HepG2 (cell line): ENCODE measurements at regions not wholly inside any gene's neighbourhood (a gene's known extent, or its start where the extent isn't known, plus 50 kb on each side); places are given as distances from the start of the nearest gene placed in this dataset.

Source experiments
- ATAC-seq: fragments of 200-7000 bp; cut with Tn5 transposase; 3 replicates; pipeline ENCODE4 v1.9.1; 2020; ENCODE audit warnings: mild to moderate bottlenecking, moderate library complexity
- BruUV-seq: library from RNA; stranded (reverse); fragments of 400-500 nt; replicated peaks from 2 replicates; lab custom pipeline; 2021; lab: Mats Ljungman, UMichigan
- CTCF ChIA-PET: fragments of 300-600 bp; formaldehyde crosslinking; extraction: SDS; loops from one replicate; lab custom pipeline; 2021; ENCODE audit warnings: low total read pairs, inconsistent platforms, low intra/inter-chr PET ratio; lab: Yijun Ruan, JAX
- POLR2A ChIA-PET: fragments of 350-600 bp; sonication (Branson Sonifier 250); formaldehyde crosslinking; loops from one replicate; lab custom pipeline; 2020; ENCODE audit warnings: antibody characterized with exemption, inconsistent platforms; lab: Yijun Ruan, JAX
- DNase-seq: peaks from one replicate; pipeline ENCODE4 v3.0.0-alpha.2; 2015; ENCODE audit warnings: low spot score
- FAIRE-seq: peaks from 3 replicates; lab custom pipeline; 2011; peaks lifted over from hg19 to GRCh38; lab: Jason Lieb, UNC
- H2AFZ ChIP-seq: one replicate; pipeline ENCODE4 v1.6.1; 2011; ENCODE audit warnings: low read length, inconsistent platforms
- H3K27ac ChIP-seq: fragments of 300-600 bp; 3 replicates; pipeline ENCODE4 v1.8.0; 2011; ENCODE audit warnings: mixed run types, mild to moderate bottlenecking, mixed read lengths, low read length, inconsistent platforms; ENCODE audit not compliant: insufficient read depth; ENCODE audit errors: extremely low read length
- H3K27me3 ChIP-seq, 2 experiments: fragments of 200-600 bp in 1 of 2; 2 replicates in 1 of 2; 3 replicates in 1 of 2; pipeline versions ENCODE4 v1.6.0 to v1.8.0; 2011; ENCODE audit warnings: low read length in 2 of 2, mild to moderate bottlenecking in 2 of 2, moderate library complexity in 2 of 2, inconsistent platforms in 1 of 2; ENCODE audit not compliant: insufficient read depth in 2 of 2, control insufficient read depth in 1 of 2
- H3K36me3 ChIP-seq, 2 experiments: fragments of 200-600 bp in 1 of 2; replicated peaks in 1 of 2; 2 replicates in 1 of 2; 3 replicates in 1 of 2; pipeline versions ENCODE4 v1.5.1 to v1.8.0; 2011; ENCODE audit warnings: low read length in 2 of 2, inconsistent platforms in 1 of 2; ENCODE audit not compliant: insufficient read depth in 2 of 2, control insufficient read depth in 1 of 2
- H3K4me1 ChIP-seq: 2 replicates; pipeline ENCODE4 v1.5.1; 2012; ENCODE audit warnings: low read length, inconsistent platforms; ENCODE audit not compliant: insufficient read depth
- H3K4me2 ChIP-seq: 2 replicates; pipeline ENCODE4 v1.6.0; 2011; ENCODE audit warnings: low read depth, low read length, inconsistent platforms
- H3K4me3 ChIP-seq, 3 experiments: fragments of 200-600 bp in 1 of 3; sonication (generic), shearing (Covaris generic) in 1 of 3; replicated peaks in 1 of 3; 2 replicates each; pipeline ENCODE4 v1.5.1; 2011 to 2016; ENCODE audit warnings: low read length in 3 of 3, inconsistent platforms in 2 of 3, low read depth in 2 of 3, mild to moderate bottlenecking in 2 of 3, control low read depth in 1 of 3, mixed read lengths in 1 of 3; ENCODE audit not compliant: insufficient read depth in 1 of 3
- H3K79me2 ChIP-seq: one replicate; pipeline ENCODE4 v1.6.1; 2011; ENCODE audit warnings: low read length, inconsistent platforms; ENCODE audit not compliant: insufficient read depth
- H3K9ac ChIP-seq: 2 replicates; pipeline ENCODE4 v1.6.0; 2011; ENCODE audit warnings: mild to moderate bottlenecking, low read depth, low read length, inconsistent platforms; ENCODE audit not compliant: insufficient read depth
- H3K9me3 ChIP-seq: 2 replicates; pipeline ENCODE4 v1.5.1; 2012; ENCODE audit warnings: mild to moderate bottlenecking, low read length
- H4K20me1 ChIP-seq: 2 replicates; pipeline ENCODE4 v1.6.0; 2011; ENCODE audit warnings: inconsistent platforms, mild to moderate bottlenecking, low read length, moderate library complexity; ENCODE audit not compliant: insufficient read depth
- CHD4 ChIP-seq: fragments of 200-600 bp; sonication (generic); IDR thresholded peaks from 2 replicates; pipeline ENCODE4 v1.7.0; 2017; ENCODE audit warnings: mild to moderate bottlenecking, low read length, borderline replicate concordance
- CREM ChIP-seq, 2 experiments: sonication (generic) in 1 of 2; formaldehyde crosslinking in 1 of 2; IDR thresholded peaks; 2 replicates each; pipeline versions ENCODE4 v1.4.0 to v1.6.1; 2016 to 2020; ENCODE audit warnings: antibody characterized with exemption in 1 of 2, mild to moderate bottlenecking in 1 of 2, missing genetic modification reagents in 1 of 2
- HOXA3 ChIP-seq: sonication (generic); formaldehyde crosslinking; IDR thresholded peaks from 2 replicates; pipeline ENCODE4 v1.5.0; 2020; ENCODE audit warnings: missing genetic modification reagents
- NFE2 ChIP-seq: sonication (generic); formaldehyde crosslinking; IDR thresholded peaks from 2 replicates; pipeline ENCODE4 v1.4.0; 2020; ENCODE audit warnings: missing genetic modification reagents
- NFE2L1 ChIP-seq: sonication (generic); formaldehyde crosslinking; IDR thresholded peaks from 2 replicates; pipeline ENCODE4 v1.4.0; 2020; ENCODE audit warnings: missing genetic modification reagents, mild to moderate bottlenecking, borderline replicate concordance
- NFKBIZ ChIP-seq: IDR thresholded peaks from 2 replicates; pipeline ENCODE4 v1.6.1; 2018; ENCODE audit warnings: missing genetic modification reagents, missing compliant biosample characterization
- NFYC ChIP-seq: IDR thresholded peaks from 2 replicates; pipeline ENCODE4 v1.6.1; 2016; ENCODE audit warnings: missing genetic modification reagents, missing compliant biosample characterization
- PHF8 ChIP-seq: sonication (generic); formaldehyde crosslinking; IDR thresholded peaks from 2 replicates; pipeline ENCODE4 v1.5.0; 2020; ENCODE audit warnings: missing genetic modification reagents
- ZNF256 ChIP-seq: sonication (generic); formaldehyde crosslinking; conservative IDR thresholded peaks from 2 replicates; pipeline ENCODE4 v1.4.0; 2020; ENCODE audit warnings: missing genetic modification reagents
- ZNF354B ChIP-seq: sonication (generic); formaldehyde crosslinking; IDR thresholded peaks from 2 replicates; pipeline ENCODE4 v1.8.0; 2022; ENCODE audit warnings: mild to moderate bottlenecking, missing genetic modification reagents
- ZNF644 ChIP-seq: IDR thresholded peaks from 2 replicates; pipeline ENCODE4 v1.6.1; 2016; ENCODE audit warnings: low read depth
- ZNF646 ChIP-seq: sonication (generic); formaldehyde crosslinking; IDR thresholded peaks from 2 replicates; pipeline ENCODE4 v1.9.0; 2021; ENCODE audit warnings: mild to moderate bottlenecking, missing genetic modification reagents
- ZUFSP ChIP-seq: sonication (generic); formaldehyde crosslinking; IDR thresholded peaks from 2 replicates; pipeline ENCODE4 v1.9.0; 2021; ENCODE audit warnings: missing genetic modification reagents, mild to moderate bottlenecking, borderline replicate concordance
- WGBS: methylation state at CpG from one replicate; pipeline ENCODE4 v1.1.6; 2017; ENCODE audit warnings: low lambda C conversion rate; 5-methylcytosine and 5-hydroxymethylcytosine counted together
- in situ Hi-C: cut with HindIII; loops from 2 replicates; pipeline ENCODE4 v1.10.0; 2017; ENCODE audit warnings: low pct_unique_long_range_greater_than_20kb; ENCODE audit not compliant: extremely low pct_ligation_motif_present
- intact Hi-C: fragments of 100-400 bp; cut with micrococcal nuclease; formaldehyde crosslinking; loops from one replicate; pipeline ENCODE4 v1.10.0; 2022; ENCODE audit not compliant: unreplicated experiment
- TF ChIP-seq, protein P1 (sequence below): sonication (generic); formaldehyde crosslinking; IDR thresholded peaks from 2 replicates; pipeline ENCODE4 v1.9.0; 2021; ENCODE audit warnings: missing genetic modification reagents, borderline replicate concordance

- no peaks in the 10 kb centered on the region for H3K27me3 ChIP-seq
- no peak overlapping the region for H3K9ac ChIP-seq
- H2AFZ ChIP-seq: no peak overlapping the region
- H3K4me2 ChIP-seq: no peak overlapping the region
- H3K79me2 ChIP-seq: no peaks in the 10 kb centered on the region
- H3K9me3 ChIP-seq: no peaks in the 10 kb centered on the region
- 100% methylated on average over 2 of the region's 9 CpGs for WGBS
- peaks cover 8 to 16% of the 10 kb centered on the region in 2 experiments; a peak in 3 of 5 replicates for H3K36me3 ChIP-seq
- no peak for ATAC-seq
- no peak overlapping the region for H3K27ac ChIP-seq
- 0 out of 2 replicates have a peak, but pooled peaks cover 3% of the 10 kb centered on the region for H4K20me1 ChIP-seq
- 0 out of 2 replicates have a peak, but pooled peaks cover 2% of the 10 kb centered on the region for H3K4me1 ChIP-seq
- intact Hi-C loops: no loop called here
- DNase-seq: no peak
- BruUV-seq: no TSS peak
- ChIA-PET POLR2A (no interaction called here), CTCF (no interaction called here)
- no peak for FAIRE-seq
- TF ChIP-seq HOXA3 (CRISPR knock-in tag) (no peak), ZNF256 (CRISPR knock-in tag) (no peak), NFE2L1 (no peak), NFKBIZ (CRISPR knock-in tag) (no peak), ZNF354B (no peak), CREM (IDR thresholded peaks at IDR 0.05) (no peak), CREM (CRISPR knock-in tag; IDR thresholded peaks at IDR 0.05) (no peak), NFE2 (CRISPR knock-in tag) (no peak), PHF8 (no peak), CHD4 (no peak), ZUFSP (CRISPR knock-in tag) (no peak), NFYC (CRISPR knock-in tag) (no peak), ZNF646 (CRISPR knock-in tag) (no peak), ZNF644 (CRISPR knock-in tag) (no peak)
- TF ChIP-seq, protein P1, sequence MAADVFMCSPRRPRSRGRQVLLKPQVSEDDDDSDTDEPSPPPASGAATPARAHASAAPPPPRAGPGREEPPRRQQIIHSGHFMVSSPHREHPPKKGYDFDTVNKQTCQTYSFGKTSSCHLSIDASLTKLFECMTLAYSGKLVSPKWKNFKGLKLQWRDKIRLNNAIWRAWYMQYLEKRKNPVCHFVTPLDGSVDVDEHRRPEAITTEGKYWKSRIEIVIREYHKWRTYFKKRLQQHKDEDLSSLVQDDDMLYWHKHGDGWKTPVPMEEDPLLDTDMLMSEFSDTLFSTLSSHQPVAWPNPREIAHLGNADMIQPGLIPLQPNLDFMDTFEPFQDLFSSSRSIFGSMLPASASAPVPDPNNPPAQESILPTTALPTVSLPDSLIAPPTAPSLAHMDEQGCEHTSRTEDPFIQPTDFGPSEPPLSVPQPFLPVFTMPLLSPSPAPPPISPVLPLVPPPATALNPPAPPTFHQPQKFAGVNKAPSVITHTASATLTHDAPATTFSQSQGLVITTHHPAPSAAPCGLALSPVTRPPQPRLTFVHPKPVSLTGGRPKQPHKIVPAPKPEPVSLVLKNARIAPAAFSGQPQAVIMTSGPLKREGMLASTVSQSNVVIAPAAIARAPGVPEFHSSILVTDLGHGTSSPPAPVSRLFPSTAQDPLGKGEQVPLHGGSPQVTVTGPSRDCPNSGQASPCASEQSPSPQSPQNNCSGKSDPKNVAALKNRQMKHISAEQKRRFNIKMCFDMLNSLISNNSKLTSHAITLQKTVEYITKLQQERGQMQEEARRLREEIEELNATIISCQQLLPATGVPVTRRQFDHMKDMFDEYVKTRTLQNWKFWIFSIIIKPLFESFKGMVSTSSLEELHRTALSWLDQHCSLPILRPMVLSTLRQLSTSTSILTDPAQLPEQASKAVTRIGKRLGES (CRISPR knock-in tag): no peak
- H3K4me3 ChIP-seq: no peak overlapping the region
- in situ Hi-C loops: no loop called here
These were observed 92.3 kb upstream of the IQSEC1 start for GRCh38 chr3:13165576-13165975.
